ENCODE measurements at regions not wholly inside any gene's neighbourhood (a gene's known extent, or its start where the extent isn't known, plus 50 kb on each side); places are given as distances from the start of the nearest gene placed in this dataset.

- TF ChIP-seq CTCF (IDR thresholded peaks at IDR 0.05) (no peak), EP300 (IDR thresholded peaks at IDR 0.05) (no peak), POLR2A (IDR thresholded peaks at IDR 0.05; ENCODE audit: low read length) (no peak), CBX2 (IDR thresholded peaks at IDR 0.05; ENCODE audit: borderline replicate concordance, low read depth) (no peak), SREBF2 (IDR thresholded peaks at IDR 0.05) (no peak)
Measured at GRCh38 chr5:84602371-84602771, 217.7 kb upstream of the EDIL3 start.
